Occipital lobe (tissue), 2 donors: ENCODE measurements at regions not wholly inside any gene's neighbourhood (a gene's known extent, or its start where the extent isn't known, plus 50 kb on each side); places are given as distances from the start of the nearest gene placed in this dataset. TPM values are rescaled to one million over a fixed set of nuclear protein-coding genes. Genes with fewer than 3 reads are reported as not detected.
"Not testable (repeated sequence)": the region's sequence is repeated elsewhere in the genome, so short reads cannot be mapped to it uniquely, and the experiment has no call there.

ENCODE experiments used
- DNase-seq: peaks from one replicate; lab custom pipeline; 2025; lab: John Stamatoyannopoulos, UW
- small RNA-seq: library from RNA; depleted of rRNA; stranded (forward); fragments of <200 nt; gene quantifications from one replicate; pipeline ENCODE3, GENCODE V24; 2014

DNA sequence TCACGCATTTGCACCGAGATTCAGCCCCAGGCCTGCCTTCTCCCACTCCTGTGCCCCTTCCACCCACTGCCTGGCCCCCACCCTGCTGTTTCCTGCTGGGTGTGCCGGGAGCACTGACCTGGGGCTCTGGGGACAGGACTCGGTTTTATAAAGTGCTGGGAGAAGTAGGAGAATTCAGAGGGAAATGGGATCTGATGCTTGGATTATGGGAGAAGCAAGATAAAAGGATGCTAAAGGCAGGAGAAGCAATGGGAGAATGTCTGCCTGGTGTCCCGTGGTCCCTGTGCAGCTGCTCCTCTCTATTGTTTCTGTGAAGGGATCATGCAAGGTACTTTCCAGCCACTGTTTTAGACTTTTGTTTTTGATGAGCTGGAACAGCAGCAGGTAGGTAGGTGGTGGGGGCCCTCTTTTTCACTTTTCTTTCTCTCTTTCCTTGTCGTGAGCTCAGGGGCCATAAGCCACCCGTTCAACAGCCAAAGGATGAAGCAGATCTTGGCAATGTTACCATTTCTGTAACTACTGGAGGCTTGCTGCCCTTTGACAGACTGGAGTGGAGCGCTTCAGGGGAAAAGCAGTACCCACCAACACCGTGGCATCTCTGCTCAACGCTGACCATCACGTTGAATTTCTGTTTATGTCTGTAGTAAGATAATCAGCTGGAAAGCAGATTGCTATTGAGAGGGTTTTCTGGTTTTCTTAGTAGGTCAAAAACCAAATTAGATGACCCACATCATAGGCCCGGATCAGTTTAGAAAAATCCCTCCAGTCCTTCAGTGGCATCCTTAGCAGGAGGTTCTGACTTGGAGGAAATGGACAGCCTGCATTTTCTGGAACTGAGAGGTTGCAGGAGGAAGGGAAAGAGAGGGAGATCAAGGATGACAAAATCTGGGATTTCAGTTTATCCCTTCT, 63.8 kb upstream of the ENPP6 start:
- DNase-seq = no peak

DNA sequence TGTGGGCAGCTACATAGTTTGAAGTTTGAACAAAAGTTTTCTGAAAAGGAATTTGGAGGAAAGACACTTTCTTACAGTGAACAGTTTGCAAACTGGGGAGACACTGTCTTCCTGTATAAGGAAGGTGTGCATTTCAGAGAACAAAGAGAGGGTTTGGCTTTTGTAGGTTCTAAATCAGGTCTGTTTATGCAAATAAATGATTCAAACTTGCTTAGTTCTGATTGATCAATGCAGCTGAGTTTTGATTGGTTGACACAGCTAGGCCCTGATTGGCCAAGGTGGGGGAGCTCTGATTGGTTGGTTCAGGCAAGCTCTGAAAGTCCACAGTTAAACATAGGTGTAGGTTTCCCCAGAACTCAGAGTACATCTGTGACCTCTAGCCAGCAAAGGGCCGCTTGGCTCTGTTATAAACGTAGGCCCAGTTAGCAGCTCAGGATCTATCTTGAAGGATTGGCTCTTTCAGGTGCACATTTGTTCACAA, 63.0 kb upstream of the ENPP6 start:
- DNase-seq = no peak

DNA sequence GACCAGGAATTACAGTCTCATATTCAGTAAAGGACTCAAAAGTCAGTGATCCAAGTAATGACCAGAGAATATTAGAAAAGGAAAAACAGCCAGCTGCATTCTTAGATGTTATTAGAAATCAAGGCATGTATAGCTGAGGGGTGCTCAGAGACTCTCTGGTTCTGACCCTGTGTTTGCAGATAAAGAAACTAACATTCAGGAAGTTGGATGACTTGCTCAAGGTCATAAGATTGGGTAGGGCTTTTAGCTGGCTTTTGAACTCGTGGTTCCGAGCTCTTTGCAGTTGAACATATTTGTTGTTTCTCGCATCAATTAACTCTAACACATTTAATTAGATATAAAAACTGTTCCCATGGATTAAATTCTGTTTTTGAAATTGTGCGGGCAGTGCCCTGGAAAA, 62.5 kb upstream of the ENPP6 start:
- no peak for DNase-seq

DNA sequence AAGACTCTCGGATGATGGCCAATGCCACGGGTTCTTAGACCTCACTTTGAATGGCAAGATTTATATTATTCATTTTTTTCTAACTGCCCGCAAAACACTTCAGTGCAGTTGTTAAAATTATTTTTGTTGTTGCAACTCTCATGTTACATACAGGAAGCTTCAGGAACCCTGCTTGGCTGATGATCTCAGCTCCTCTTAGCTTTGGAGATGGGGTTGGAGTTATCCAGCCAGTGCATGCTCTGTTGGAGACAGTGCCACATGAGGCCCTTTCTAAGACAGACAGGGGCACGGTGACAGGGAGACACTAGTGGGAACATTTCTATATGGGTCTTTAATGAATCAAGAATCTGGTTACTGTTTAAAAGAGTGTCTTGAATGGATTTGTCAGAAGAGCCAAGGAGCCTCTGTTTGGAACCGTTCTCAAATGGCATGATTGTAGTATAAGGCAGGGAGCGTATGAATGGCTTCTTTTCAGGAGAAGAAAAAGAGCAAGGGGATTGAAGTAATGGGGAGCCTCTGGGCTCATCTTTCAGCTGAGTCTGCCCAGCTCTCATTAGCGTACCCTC, 61.9 kb upstream of the ENPP6 start:
- no peak for DNase-seq

DNA sequence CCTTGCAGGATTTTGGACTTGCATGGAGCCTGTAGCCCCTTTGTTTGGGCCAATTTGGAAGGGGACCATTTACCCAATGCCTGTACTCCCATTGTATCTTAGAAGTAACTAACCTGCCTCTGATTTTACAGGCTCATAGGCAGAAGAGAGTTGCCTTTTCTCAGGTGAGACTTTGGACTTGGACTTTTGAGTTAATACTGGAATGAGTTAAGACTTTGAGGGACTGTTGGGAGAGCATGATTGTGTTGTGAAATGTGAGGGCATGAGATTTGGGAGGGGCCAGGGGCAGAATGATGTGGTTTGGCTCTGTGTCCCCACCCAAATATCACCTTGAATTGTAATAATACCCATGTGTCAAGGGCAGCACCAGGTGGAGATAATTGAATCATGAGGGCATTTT, 60.1 kb upstream of the ENPP6 start:
- not testable (repeated sequence) for DNase-seq

- DNase-seq = not testable (repeated sequence)
These were observed 59.3 kb upstream of the ENPP6 start for GRCh38 chr4:184277010-184277409.

DNA sequence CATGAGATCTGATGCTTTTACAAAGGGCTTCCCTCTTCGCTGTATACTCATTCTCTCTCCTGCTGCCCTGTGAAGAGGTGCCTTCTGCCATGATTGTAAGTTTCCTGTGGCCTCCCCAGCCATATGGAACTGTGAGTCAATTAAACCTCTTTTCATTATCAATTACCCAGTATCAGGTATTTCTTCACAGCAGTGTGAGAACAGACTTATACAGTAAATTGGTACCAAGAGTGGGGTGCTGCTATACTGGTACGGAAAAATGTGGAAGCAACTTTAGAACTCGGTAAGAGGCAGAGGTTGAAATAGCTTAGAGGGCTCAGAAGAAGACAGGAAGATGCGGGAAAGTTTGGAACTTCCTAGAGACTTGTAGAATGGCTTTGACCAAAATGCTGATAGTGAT, 58.7 kb upstream of the ENPP6 start:
- DNase-seq = not testable (repeated sequence)

DNA sequence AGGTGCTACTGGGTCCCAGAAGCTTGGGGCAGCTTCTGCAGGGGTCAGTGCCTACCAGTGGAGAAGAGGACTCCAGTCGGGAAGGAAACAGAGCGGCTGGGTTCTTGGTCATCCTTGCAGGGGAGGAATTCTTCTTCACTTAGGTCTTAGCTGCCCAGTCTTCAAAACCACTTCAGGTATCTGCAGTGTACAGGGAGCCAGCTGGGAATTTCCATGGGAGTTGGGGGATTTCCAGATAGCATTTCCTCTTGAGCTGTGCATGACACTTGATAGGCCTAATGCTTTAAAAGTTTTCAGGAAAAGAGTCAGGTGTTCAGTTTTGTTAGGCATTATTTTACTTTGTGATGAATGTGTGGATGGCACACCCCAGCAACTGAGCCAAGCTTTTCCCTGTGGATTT, 58.1 kb upstream of the ENPP6 start:
- DNase-seq = no peak

- DNase-seq = no peak
These were observed 56.7 kb upstream of the ENPP6 start for GRCh38 chr4:184274286-184274951.

DNA sequence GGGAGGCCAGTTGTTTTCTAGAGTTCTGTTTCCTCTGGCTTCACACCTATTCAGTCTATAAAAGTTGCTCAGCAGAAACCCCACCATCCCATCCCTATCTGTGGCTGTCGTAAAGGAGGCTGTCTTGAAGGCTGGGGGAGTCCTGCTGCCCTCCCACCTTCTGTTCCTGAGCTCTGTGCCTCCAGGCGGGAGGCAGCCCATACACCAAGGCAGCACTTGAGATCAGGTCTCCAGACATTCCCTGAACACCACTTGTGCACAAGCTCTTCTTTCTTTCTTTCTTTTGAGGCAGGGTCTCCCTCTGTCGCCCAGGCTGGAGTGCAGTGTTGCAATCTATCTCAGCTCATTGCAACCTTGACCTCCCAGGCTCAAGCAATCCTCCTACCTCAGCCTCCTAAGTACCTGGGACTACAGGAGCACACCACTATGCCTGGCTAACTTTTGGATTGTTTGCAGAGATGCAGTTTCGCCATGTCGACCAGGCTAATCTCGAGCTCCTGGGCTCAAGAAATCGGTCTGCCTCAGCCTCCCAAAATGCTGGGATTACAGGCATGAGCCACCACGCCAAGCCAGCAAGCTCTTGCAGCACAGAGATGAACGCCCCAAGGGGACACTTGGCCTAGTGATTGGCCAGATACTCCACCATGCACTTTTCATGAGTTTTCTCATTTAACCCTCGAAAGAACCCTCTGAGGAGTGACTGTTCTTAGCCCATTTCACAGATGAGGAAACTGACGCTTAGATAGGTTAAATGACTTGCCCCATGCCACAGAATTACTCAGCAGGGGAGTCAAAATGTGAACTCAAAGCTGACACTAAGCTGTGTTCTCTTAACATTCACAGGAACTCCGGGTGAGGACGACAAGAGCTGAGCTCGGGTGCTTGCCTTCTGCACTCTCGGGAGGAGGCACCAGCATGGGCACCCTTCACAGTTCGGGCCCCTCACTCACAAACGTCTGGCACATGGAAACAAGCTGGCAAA, 55.8 kb upstream of the ENPP6 start:
- DNase-seq = no peak

GRCh38 chr4:184270808-184271413, 53.2 kb upstream of the ENPP6 start:
- DNase-seq = no peak

DNA sequence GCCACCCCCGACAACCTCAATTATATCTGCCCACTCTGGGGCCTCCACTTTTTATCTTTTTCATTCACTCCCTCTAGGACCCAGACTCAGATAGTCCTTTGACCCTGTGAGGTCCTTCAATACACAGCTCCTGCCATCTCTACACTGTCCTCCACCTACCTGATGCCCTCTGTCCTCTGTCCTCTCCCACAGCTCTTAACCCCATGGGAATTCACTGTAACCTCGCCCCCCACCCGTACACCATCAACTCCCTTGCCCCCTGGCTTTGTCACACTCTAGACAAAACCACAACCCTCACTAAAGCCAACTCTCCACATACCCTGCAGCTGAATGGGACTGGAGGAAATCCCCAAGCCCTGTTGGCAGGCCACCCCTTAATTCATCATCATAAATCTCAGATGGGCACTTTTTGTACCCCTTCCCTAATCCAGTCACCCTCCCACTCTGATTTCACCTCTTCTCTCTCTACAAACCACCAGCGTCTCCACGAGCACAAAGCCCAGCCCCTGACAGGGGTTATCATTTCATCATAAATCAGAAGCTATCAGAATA, 52.3 kb upstream of the ENPP6 start:
- DNase-seq = no peak

GRCh38 chr4:184268584-184269160, 51.0 kb upstream of the ENPP6 start:
- no peak for DNase-seq

GRCh38 chr4:184267673-184268583, 50.3 kb upstream of the ENPP6 start:
- peak; percentile 33 for DNase-seq

Small RNA genes lying in the stretch of these regions (small RNA-seq; reads per million reads assigned to genes)
- gene RN7SL28P = not detected
